Activated T-cell treated with anti-CD3 and anti-CD28 coated beads, Interleukin-2, amount 50 U/mL, for 48 hours (primary cell): ENCODE measurements at regions not wholly inside any gene's neighbourhood (a gene's known extent, or its start where the extent isn't known, plus 50 kb on each side); places are given as distances from the start of the nearest gene placed in this dataset.
"Not testable (repeated sequence)": the region's sequence is repeated elsewhere in the genome, so short reads cannot be mapped to it uniquely, and the experiment has no call there.

Source experiments
- DNase-seq, 2 experiments: peaks; one replicate each; pipeline ENCODE4 v3.0.0-alpha.2; 2020

DNA sequence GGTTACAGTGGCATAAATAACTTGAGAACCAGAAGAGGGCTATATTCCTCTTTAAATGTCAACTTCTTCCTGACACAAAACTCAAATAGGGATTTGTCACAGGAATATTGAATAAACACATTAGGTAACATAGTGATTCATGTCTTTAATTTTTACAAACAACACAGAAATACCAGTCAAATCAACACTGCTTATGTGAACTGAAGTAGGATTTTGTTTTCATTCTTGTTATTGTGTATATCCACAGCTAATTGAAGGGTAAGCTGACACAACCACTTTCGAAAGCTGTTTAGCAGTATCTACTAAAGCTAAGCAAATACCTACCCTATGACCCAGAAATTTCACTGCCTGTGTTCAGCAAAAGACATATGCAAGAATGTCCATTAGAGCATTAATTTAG, 120.4 kb upstream of the EOLA2 start:
- no peak for DNase-seq

DNA sequence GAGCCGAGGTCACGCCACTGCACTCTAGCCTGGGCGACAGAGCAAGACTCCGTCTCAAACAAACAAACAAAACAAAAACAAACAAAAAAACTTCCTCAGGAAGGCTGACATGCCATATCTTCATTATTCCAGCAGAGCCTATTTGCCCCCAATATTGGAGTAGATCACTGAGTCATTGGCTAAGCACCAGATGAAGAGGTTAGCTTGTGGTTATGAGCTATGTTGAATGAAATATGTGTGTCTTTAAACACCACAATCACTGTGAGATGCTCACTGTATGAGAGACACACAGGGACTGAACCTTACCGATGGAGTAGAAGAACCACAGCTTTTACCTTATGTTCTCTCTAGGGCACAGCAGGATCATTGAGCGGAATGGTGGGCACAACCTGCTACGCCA, 122.1 kb upstream of the EOLA2 start:
- DNase-seq: no peak

DNA sequence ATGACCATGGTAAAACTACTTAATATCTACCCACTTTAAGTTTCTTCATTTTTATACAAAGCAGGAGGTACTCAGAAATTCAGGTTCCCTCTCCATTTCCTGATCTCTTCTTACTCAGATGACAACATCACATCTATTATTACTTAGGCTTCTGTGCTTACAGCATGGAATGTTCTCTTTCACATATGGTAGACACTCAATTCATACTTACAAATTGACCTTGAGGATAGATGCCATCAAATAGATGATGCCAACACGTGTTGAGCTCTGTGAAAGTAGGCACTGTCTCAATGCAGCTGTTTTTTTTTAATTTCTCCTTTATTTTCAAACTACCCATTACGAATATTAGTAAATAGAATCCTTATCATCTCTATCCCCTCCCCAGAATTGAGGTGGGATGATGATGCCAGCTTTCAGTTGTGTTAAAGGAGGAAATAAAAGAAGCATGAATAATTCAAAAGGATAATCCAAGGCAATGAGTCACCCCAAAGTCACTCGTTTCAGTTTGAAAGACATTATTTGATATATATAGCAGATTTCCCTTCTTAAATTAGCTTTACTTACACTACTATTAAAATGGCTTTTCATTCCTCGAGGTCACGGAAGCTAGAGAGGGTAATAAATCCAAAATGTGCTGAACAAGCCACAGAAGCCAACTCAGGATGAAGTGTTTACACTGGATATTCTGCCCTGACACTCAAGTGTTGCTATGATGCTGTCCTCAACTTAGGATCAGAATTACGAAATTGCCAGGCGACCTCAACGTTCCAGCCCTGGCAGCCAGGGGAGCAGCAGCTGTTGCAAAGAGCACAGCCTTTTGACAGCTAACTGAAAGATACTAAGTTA, 124.2 kb upstream of the EOLA2 start:
- DNase-seq: no peak

DNA sequence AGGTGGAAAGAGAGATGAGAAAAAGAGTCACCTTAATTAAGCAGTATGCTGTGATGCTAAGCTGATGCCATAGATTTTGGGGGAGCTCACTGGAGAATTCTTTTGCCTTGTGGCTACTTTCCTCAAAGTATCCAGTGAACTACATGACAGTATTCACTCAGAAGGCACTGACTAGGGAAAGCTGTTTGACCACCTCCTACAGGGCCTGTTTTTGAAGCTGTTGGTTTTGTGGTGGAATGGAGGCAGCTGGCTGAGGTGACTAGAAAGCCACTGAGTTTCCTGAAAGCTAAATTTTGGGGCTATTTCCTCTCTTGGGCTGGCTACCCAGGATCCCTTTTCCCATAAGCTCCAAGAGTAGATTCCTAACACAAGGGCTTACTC, 124.8 kb upstream of the EOLA2 start:
- DNase-seq: no peak

DNA sequence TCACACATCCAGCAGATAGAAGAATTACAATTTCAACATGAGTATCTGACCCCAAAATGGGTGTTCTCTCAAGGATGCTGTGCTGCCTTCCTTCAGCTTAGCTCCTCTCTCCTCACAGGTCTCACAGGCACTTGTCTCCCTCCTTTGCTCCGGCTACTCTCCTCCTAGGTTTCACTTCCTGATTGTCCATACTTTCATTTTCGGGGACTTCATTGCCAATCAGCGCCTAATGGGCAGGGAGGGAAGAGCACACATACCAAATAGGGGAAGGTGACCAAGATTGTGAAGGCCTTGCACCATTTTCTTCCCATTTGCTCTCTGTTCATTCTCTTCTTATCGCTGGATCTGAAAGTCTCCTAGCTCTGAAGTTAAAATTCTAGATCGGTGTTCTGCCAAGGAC, 125.4 kb upstream of the EOLA2 start:
- no peak for DNase-seq

DNA sequence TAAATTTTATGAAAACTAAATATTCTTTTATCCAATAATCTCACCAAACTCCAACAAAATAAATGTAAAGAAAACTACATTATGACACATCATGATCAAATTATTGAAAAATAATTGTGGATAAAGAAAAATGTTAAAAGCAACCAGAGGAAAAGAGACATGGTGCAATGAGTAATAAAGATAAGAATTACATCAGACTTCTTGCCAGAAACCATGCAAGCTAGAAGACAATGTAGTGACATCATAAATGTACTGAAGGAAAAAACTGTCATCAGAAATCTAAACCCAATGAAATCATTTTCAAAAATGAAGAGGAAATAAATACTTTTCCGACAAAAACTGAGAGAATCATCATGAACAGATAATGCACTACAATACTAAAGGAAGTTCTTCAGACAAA, 135.9 kb upstream of the EOLA2 start:
- DNase-seq: no peak

DNA sequence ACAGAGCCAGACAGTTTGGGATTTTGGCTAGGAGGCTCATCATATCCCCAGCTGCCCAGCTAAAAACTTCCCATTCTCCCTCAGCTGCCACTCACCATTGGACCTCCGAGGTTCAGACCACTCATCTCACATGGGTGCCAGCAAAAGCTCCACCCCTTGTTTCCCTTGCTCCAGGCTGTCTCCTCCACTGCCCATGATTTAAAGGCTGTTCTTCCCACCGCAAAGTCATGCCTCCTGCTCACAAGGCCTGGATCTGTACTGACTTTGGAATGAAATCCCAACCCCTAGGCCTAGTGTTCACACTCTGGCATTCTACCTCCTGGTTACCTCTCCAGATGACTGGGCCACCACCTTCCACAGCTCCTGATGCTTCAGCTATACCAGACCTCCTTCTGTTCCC, 142.2 kb upstream of the EOLA2 start:
- DNase-seq: no peak

DNA sequence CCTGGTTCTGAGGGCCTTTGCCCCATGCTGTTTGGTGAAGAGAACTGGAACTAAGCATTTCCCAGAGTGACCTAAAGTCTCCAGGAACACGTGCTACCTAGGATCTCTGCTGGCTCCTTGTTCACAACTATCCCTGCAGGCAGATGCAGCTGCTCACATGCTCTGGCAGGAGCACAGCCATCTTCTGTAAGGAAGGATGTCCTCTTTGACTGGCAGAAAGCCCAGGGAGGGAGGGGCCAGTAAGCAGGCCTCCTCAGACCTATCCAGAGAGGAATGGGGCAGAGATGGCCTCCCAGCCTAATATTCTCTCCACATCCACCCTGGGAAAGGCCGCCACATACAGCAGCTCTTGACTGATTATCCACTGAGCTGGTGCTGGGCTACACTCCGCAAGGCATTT, 142.8 kb upstream of the EOLA2 start:
- DNase-seq: no peak

DNA sequence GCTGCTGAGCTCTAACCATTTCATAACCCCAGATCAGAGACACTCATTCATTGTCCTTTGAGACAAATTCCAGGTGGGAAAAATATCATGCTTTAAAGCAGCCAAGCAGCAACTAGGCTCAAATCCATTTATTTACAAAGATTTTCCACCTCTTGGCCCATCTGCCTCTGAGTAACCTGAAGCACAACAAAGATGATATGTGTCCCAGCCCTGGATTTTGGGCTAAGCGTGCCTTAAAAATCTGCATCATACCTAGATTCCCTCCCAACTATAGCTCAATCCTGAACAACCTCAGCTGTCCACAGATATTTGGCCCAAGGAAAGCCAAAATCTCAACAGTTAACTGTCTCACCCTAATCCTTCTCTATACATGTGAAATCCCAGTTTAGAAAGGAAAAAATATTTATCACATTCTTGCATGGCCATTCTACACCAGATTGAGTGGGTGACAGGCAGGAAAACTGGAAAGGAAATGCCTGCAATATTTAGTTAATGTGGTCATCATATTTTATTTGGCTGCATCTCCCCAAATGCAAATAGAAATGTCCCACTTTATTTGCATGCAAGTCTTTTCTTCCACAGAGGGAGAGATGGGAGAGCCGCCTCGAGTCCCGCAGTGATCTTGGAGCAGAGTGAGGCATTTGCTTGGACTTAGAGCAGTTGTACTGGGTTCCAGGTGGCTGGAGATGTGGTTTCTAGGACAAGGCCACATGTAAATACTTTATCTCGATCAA, 146.4 kb upstream of the EOLA2 start:
- DNase-seq: no peak

DNA sequence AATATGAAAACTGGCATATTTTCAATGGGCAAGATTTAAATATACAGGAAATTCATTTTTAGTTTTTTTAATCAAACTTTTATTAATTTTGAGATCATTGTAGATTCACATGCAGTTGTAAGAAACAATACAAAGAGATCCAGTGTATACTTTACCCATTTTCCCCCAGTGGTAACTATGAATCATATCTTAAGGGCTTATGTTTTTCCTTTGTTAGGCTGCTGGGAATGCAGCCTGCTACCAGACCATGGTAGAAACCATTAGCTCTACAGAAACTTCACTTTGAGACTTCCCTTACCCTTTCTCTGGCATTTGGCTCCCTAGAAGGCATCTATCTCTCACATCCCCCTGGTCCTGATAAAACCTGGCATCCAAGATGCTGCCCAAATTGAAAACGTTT, 147.6 kb upstream of the EOLA2 start:
- DNase-seq: no peak

DNA sequence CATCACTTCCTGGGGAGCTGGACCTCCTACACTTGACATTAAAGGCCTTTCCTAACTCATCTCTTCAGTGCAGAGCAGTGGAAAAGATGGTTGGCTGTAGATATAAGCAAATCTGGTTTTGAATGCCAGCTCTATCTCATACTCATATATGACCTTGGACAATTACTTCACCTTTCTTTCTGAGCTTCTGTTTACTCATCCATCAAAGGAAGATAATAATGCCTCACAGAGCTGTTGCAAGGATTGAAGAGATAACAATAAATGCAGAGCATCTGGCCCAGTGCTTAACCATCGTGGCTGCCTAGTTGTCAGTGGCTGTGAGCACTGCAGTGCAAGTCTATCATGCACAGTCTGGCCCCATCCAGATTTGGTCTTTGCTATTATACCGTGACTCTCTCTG, 148.1 kb upstream of the EOLA2 start:
- DNase-seq: no peak

DNA sequence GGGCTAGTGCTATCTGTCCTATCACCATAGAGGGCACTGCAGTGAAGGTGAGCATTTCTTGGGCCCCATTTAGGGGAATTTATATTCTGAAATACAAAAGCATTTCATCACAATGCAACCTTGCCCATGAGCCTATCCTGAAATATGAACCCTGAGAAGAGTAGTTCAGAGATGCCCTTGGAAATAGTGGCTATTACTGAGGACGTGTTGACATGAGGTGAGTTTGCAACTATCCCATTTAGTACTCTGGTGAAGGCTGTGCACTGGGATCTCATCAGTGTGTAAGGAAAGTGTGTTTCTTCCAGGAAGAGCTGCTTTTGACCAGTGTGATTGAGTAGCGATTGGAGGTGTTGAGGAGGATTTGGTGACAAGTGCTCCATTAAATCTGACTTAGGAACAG, 149.3 kb upstream of the EOLA2 start:
- DNase-seq: no peak

DNA sequence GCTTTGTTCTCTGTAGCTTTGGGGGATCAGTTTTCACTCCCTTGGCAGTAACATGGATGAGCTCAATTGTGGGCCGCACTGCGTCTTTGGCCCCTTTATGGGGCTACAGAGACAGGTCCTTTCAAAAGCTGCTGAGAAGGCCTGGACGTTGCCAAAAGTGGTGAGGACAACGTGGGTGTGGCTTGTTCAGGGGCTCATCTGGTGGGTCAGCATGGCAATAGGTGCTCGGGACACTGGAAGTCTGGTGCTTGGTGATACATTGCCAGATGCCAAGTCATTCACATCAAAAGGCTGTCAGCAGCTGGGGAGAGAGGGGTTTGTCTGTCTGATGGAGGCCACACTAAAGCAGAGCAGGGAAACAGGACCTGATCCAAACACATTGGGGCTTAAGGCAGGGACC, 149.8 kb upstream of the EOLA2 start:
- DNase-seq: no peak

DNA sequence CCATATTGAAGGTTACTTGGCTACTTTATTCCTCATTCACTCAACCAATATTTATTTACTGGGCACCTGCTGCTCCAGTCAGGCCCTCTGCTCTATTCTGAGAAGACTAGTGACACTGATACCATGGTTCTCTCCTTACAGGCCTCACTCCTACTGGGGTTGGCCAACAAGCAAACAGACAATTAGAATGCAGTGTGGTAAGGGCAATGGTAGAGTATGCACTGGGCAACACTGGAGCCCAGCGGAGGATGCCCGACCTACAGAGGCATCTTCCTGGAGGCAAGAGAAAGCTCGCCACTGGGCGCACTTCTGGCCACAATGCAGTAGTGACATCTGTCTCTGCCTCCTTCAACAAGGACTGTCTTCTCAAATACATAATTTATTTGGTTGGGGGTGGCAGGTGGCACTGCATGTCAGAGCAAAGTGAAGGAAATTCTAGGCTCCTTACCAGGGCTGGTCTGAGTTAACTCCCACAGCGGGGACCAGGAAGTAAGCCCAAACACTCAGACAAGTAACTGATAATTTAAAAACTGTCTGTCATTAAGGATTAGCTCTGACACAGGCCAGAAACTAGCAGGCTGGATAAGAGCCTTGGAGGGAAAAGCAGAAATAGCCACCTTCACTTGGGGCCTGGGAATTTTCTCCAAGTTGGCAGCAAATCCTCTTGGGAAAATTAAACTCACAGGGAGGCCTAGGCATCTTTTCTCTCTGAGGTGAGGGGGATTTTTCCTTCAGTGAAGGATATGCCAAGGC, 150.7 kb upstream of the EOLA2 start:
- no peak for DNase-seq

DNA sequence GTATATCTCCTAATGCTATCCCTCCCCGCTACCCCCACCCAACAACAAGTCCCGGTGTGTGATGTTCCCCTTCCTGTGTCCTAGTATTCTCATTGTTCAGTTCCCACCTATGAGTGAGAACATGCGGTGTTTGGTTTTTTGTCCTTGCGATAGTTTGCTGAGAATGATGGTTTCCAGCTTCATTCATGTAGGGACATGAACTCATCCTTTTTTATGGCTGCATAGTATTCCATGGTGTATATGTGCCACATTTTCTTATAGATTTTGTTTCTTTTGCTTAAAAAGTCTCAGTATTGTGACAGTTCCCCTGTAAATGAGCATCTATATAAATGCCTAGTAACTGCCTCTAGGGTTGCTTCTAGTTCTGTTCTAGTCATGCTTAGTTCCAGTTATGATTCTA, 153.0 kb upstream of the EOLA2 start:
- not testable (repeated sequence) for DNase-seq

DNA sequence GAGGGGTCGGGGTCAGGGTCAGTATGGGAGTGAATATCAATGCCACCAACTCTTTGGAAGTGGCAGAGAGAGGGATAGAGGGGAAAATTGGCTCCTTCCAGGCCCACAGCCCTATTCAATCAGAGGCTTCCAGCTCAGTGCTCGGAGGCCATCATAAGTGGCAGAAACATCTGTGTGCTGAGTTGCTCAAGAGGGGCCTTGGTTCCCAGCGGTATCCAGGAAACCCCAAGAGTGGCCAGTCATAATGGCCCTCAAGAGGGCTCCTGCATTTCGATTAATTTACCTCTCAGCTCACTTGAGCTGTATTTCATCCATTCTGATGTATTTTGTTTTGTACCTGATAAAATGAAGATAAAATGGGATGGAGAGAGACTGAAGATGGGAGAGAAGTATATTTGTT, 154.3 kb upstream of the EOLA2 start:
- DNase-seq: no peak

DNA sequence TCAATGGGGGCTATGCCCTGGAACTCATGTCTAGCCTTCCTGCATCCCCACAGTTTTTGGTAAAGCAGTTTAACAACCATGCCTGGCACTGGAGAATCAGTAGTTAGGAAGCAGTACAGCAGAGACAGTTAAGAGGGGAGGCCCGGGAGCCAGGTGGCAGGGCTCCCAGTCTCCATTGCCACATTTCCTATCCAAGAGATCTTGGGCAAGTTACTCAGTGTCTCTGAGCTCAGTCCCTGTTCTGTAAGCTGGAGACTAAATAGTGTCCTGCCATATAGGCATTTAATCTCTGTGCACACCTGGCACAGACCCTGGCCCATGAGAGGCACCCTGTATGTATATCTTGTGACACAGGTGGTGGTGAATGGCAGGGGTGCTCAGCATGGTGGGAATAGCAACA, 156.1 kb upstream of the EOLA2 start:
- no peak for DNase-seq

DNA sequence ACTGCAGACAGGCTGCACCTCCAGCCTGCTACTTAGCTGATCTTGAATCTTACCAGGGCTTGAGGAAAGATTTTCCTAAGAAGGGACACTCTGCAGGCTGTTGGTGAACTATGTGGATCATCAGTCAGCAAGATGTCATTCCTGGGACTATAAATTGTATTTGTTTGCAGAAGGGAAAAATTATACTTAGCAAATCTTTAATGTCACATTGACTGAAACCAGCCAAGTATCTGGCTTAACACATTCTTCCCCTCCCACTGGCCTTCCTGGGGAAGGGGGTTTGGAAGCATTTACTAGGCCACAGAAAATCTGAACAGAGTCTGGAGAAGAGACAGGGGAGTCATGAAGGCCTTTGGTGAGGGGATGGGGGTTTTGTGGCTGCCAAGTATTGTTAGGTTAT, 156.7 kb upstream of the EOLA2 start:
- no peak for DNase-seq

DNA sequence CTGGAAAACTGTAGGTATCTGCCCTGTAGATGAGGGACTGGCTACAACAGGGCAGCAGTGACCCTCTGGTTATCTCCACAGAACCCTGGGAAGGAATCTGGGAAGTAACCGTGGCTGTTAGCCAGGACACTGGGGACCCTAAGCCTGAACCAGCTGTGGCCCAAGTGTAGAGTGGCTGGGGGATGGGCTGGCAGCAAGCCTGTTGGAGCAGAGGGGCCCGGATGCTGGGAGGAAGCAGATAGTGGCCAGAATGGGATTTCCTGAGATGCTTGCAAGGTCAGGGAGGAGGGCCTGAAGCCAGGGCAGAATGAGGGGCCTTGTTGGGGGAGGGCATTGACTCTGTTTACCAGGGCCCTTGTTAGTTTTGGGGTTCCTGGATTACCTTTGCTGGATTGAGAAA, 161.0 kb upstream of the EOLA2 start:
- no peak for DNase-seq

DNA sequence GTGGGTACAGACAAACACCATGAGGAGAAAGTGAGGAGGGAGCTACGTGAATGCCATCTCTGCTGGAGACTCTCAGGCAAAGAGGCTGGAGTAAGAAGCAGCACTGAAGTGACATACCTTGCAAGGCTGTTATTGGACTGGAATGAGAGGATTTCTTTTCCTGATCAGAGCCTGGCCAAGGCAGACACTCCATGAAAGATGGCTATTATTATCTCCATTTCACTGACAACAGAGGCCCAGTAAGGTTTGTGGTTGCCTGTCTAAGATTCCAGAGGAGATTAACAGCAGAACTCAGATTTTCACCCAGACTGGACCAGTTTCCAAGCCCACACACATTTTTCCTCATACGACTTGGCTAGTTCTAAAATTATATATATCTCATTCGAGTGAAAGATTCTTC, 162.0 kb upstream of the EOLA2 start:
- no peak for DNase-seq

DNA sequence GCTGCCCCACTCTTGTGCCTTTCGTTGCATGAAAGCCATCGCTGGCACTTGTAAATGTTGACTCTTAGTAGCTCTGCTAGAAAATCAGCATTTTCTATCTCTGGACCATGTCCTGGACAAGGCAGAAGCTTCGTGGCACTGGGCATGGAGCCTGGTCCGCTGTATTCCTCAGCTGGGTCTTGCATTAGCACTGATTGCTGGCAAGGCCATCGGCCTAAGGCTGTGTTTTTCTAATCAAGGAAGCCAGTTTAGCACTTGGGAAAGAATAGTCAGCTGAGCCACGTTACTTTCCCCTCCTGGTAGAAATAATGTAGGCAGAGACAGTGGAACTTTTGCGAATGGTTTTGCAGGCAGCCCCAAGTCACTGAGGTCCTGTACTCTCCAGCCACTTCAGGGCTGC, 180.2 kb upstream of the EOLA2 start:
- DNase-seq: no peak

DNA sequence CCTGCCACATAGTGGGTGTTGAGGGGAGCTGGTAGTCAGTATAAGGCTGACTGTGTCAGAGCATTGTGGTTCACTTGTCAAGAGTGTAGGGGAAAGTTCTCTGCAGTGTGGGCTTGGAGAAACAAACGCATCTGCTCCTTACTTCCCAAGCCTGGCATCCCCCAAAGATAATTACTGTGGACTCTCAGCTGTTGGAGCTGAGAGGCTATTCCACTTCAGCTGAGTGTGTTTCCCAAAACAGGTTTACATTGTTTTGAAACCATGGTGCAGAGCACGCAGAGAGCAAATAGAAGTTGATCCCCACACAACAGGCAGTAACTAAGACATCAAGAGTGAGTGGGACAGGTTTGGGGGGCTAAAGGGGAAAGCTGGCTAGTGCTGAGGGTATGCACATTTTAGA, 181.0 kb upstream of the EOLA2 start:
- DNase-seq: no peak

DNA sequence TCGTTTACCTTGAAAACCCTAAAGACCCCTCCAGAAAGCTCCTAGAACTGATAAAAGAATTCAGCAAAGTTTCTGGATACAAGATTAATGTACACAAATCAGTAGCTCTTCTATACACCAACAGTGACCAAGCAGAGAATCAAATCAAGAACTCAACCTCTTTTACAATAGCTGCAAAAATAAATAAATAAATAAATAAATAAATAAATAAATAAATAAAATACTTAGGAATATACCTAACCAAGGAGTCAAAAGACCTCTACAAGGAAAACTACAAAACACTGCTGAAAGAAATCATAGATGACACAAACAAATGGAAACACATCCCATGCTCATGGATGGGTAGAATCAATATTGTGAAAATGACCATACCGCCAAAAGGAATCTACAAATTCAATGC, 186.8 kb upstream of the EOLA2 start:
- DNase-seq: not testable (repeated sequence)

DNA sequence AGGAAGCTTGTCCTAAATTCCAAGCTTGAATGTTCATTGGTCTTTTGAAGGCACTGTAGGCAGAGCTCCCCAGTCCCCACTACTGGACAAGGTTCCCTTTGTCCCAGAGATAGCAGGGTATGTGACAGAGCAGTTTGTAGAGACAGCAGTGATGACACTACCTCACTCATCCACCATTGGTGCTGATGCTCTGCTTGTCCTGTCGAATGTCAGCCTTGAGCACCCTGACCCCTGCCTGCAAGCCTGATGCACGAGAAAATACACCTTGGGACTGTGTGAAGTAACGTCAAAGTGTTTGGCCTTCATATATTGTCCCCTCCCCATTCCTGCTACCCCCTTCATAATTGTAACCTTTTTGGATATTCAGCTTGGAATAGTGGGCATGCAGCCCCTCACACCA, 188.9 kb upstream of the EOLA2 start:
- no peak for DNase-seq
